Stimulated activated CD4-positive, alpha-beta T cell treated with anti-CD3 and anti-CD28 coated beads, Interleukin-15, amount 100 ng/mL, for 48 hours (primary cell): ENCODE measurements at regions not wholly inside any gene's neighbourhood (a gene's known extent, or its start where the extent isn't known, plus 50 kb on each side); places are given as distances from the start of the nearest gene placed in this dataset.
"Not testable (repeated sequence)": the region's sequence is repeated elsewhere in the genome, so short reads cannot be mapped to it uniquely, and the experiment has no call there.

ENCODE experiments used
- DNase-seq, 2 donors: peaks; one replicate each; pipeline ENCODE4 v3.0.0-alpha.2; 2020; ENCODE audit warnings: low read depth in 2 of 2

DNA sequence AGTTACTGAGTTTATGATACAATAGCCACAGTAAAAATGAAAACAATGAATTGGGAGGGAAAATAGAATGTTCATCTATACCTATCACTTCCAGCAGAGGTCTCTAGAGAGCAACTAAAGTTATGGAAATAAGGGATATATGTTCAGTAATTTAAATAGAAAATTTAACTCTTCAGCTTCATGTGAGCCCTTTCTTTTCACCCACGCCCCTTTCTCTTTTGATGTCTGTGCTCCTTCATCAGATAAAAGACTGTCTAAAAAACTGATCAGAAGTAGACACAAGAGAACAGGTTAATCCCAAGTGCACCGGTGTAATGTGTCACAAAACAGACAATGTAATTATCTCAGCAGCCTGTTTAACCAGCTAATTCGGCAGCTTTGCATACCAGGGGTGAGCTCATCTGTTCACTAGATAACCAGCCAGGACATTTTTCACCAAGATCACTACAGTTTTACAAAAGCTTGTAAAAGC, 238.5 kb upstream of the ERBB4 start:
- DNase-seq: no peak

DNA sequence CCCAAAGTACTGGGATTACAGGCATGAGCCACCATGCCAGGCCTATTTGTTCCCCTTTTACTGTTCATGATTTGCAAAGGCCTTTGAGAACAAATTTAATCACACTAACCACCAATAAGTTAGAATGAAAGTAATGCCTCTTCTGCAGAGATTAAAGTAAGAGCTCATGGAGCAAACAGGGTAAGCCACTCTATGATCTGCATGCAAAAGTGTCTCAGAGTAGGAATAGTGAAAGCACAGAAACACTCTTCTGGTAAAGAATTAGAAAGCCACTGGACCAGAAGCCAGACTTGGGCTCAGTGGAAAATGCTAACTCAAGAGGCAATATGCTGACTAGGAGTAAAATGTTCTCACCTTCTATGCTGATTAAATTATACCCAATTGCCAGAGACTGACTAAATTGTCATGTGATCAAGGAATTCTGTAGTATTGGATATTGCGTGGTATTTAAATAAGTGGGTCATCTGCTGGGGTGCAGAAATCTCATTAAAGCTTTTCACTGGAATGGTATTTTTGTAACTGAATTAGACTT, 235.3 kb upstream of the ERBB4 start:
- no peak for DNase-seq

DNA sequence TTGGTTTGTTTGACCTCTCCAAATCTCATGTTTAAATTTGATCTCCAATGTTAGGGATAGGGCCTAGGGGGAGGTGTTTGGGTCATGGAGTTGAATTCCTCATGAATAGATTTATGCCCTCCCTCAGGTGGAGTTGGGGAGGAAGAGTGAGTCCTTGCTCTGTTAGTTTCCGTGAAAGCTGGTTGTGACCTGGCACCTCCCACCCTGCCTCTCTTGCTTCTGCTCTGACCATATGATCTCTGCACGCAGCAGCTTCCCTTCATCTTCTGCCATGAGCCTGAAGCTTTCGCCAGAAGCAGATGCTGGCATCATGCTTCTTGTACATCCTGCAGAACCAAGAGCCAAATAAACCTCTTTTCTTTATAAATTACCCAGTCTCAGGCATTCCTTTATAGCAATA, 231.6 kb upstream of the ERBB4 start:
- no peak for DNase-seq

DNA sequence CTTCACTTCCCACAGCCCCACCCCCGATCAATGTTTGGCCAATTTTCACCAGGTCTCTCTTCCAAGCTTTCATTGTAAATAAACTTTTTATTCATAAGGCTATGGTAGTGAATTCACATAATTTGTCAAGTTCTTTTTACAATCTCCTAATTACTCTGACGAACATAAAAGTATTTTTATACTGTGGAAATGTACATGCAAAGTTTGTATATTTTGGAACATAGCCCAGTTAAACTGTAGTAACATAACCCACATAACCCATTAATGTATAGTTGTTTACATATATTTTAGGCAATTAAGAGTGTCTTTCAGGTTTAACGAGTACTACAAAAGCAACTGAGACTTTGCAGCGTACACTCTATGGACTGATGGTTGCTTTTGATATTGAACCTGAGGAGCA, 228.3 kb upstream of the ERBB4 start:
- DNase-seq: no peak

DNA sequence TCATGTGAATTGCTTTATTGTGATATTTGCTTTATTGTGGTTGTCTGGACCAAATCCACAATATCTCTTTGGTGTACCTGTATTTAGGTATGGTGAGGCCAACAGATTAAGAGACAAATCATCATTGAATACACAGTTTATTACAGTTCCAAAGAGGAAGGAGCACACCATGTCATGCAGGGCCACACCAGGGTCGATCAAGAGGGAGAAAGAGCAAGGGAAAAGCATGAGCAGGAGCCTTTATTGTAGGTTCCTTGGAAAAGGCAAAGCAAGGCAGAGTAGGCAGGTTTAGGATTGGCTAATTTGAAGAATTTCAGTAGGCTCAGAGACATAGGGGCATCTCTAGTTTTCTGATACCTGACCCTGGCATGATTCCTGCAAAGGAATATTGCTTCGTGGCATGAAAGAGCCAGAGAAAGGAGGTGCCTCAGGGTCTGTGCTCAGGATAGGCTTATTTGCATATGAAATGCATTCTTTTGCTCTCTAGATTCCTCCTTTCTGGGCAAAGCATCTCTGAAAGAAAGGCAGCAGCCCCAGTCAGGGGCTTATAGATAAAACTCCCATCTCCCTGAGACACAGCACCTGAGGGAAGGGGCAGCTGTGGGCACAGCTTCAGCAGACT, 214.2 kb upstream of the ERBB4 start:
- no peak for DNase-seq

DNA sequence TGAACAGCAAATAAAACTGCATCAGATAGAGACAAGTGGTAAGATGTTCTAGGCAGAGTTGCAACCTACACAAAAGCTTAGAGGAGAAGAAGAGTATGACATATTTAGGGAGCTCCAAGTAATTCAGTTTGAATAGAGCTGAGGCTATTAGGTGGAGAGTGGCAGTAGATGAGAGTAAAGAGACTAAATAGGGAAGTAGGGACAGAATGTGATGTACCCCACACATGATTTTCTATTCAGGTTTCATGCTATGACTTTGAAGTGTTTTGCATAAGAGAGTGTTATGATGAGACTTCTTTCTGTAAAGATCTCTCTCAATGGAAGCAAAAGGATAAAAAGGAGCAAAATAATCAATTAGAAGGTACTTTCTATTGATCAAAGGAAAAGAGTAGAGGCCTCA, 206.8 kb upstream of the ERBB4 start:
- no peak for DNase-seq

DNA sequence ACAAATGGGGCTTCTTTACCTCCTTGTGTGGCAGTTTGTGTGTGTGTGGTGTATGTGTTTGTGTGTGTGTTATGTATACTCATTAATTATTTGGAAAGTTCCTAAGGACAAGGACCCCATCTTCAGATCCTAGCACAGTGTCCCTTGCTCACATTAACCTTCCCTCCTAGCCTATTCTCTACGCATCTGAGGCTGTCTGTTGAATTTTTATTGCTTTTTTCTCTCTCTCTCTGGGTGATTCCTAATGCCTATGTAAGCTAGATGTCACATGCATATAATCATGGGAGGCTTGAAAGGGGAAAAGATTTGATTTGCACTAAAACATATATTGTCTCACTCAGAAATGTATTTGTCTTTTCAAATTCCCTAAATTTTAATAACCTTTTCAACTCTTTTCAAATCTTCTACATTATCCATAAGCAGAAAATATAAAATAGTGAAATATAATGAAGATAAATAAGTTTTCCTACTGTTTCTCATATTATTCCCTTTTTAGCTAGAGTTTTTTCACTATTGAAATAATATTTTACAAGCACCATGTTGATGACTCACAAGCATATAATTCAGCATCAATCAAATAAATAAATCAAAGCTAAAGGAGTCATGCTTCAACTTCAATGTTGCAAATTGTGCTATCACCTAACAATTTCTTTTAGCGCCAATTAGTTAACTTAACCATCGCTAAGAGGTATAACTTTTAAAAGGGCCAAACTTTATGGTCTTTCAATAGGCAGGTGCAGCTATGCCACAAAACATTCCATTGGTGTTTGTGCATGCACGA, 199.0 kb upstream of the ERBB4 start:
- no peak for DNase-seq

DNA sequence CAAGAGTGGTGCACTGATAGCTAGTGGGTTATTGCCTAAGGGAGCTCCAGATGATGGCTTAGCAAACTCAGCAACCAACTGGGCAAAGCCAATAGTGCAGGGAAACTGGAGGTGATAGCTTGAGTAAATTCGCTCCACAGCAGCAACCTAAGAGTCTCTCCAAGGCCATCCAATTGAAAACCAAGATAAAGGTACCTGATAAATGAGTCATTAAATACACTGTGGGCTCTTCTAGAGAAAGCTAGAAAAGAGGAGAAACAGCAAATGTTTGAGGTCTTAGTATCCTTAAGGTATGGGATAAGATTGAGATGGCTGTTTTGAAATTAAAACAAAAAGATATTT, 197.8 kb upstream of the ERBB4 start:
- DNase-seq: no peak

DNA sequence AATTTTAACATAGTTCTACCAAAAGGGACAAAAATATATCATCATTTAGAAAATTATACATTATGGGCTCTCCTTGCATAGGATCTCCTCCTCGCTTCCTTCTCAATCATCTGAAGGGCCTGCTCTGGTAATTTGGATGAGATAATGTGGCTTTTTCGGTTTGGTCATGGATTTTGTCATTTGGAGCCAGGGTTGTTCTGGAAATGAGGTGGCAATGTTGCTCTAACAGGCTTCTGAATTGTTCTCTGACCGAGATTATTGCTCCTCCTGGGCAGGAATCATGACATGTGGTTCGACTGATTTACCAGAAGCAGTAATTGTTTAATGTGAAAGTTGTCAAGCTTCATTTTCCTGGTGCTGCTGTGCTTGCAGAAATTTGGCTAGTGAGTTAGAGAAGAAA, 194.7 kb upstream of the ERBB4 start:
- no peak for DNase-seq

DNA sequence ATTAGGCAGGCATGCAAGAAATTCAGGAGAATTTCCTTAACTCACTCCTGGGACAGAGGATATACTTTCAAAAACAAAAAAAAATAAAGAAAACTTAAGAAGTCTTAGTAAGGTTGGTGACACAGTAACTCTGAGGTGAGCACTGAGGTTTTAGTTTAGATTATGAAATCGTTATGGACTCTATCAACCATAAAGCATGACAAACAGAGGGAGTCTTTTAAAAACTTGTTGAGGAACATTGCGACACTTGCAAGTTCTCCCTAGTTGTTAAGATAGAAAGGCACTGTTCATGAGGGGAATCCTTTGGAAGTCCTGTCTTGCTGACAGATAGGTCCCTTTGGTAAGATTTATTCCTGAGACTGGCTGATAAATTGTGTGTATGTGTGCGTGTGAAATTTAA, 194.3 kb upstream of the ERBB4 start:
- DNase-seq: no peak

DNA sequence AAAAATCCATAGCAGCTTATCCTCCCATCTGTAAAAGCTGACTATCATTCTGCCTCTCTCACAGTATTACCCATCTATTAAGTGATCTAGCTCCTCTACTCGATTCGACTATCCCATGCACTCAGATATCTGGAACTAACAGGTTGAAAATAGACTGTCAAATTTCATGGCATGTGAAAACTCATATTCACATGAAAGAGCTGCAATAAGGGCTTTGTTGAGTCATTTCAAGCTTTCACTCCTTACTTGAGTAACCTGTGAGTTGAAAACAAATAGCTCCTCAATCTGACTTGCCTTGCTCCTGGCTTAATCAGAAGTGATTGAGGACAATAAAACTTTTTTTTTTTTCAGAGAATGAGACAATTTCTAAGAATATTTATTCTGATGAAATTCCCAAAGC, 192.4 kb upstream of the ERBB4 start:
- DNase-seq: no peak

DNA sequence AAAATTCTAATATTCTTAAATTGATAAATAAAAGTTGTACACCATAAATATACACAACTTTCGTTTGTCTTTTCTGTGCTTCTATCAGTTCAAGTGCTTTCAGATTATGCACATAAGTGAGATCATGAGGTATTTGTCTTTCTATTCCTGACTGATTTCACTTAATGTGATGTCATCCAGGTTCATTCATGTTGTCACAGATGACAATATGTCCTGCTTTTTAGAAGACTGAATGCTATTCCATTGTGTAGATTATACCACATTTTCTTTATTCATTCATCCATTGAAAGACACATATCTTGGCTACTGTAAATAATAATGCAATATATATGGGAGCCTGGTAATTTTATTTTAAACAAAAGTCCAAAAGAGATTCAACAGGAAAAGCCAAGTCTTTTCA, 190.1 kb upstream of the ERBB4 start:
- no peak for DNase-seq

DNA sequence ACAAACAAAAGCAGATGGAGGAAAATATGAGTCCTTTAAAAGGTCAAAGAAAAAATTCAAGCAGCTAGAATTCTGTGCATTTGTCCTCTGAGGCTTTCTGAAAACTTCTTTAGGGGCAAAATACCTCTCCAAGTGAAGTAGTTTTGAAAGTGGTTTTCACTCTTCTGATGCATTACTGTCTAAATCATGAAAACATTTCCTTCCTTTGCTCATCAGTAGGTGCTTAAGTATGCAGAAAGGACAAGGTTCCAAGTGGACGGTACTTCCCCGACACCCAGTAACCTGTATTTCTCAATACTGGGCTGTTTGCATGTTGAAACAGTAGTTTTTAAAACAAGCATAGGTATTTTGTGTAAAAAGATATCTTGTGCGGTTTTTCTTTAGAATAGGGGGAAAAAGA, 189.1 kb upstream of the ERBB4 start:
- DNase-seq: no peak

DNA sequence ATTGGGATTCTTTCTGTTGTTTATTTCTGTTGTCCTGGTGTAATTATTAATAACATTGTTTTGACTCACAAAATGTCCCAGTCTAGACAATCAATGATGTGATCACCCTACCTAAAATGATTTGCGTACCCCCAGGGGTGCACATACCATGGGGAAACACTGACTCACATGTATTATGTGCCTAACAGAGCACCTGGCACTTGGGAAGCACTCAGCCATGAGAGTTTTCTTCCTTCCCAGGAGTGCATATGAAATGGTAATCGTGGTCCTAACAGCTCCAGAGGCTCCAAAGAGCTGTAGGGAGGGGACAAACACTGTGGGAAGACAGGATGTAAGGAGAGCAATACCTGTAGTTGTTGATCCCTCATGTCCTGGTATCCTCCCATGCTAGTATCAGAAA, 187.8 kb upstream of the ERBB4 start:
- no peak for DNase-seq

DNA sequence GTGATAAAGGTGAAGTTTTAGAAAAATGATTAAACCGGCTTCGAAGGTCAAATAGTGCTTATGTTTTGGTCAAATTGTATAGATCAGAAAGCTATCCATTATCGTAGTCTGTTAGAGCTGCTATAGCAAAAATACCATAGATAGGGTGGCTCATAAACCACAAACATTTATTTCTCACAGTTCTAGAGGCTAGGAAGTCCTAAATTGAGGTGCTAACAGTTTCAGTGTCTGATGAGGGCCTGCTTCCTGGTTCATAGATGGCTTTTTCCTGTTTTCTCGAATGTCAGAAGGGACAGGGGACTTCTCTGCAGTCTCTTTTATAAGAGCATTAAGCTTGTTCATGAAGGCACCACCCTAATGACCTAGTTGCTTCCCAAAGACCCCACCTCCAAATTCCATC, 186.6 kb upstream of the ERBB4 start:
- no peak for DNase-seq

DNA sequence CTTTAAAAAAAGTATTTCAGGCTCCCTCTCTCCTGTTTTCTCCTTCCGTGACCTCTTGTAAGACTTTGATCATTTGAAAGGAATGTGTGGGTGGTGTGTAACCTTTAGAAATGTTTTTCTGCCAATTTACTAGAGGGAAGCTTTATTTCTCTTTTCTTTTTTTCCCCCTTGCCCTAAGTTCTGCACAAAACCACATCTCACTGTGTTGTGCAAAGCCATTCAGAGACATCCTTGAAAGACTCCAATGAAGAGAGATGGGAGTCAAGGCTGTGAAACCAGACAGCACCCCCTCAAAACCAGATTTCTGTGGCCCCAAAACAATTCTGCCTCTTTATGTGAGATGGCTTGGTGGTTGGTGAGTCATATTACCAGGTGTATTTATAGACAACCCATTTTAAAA, 184.6 kb upstream of the ERBB4 start:
- DNase-seq: no peak

DNA sequence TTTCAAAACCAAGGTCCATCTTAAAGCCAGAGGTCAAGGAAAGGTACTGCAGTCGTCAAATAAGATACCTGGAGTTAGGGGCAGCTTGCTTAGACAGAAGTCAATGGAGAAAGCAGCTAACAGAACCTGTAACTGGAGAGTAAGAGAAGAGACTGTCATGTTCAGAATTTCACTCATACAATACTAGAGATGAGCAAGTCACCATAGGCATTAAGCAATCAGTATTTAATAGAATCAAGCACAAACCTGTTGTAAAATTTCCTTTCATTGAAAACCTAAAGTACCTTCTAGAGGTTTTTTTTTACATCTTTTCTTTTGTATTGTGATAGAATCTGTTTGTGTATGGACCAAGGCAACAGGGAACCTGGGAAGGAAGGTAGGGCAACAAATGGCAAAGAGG, 183.4 kb upstream of the ERBB4 start:
- DNase-seq: no peak

DNA sequence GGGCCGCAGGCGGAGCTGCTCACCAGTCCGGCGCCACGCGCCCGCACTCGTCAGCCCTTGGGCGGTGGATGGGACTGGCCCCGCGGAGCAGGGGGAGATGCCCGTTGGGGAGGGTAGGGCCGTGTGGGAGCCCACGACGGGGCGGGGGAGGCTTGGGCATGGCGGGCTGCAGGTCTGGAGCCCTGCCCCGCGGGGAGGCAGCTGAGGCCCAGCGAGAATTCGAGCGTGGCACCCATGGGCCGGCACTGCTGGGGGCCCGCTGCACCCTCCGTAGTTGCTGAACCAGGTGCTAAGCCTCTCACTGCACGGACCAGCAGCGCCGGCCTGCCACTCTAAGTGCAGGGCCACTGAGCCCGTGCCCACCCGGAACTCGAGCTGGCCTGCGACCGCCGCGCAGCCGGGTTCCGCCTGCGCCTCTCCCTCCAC, 182.4 kb upstream of the ERBB4 start:
- DNase-seq: no peak

DNA sequence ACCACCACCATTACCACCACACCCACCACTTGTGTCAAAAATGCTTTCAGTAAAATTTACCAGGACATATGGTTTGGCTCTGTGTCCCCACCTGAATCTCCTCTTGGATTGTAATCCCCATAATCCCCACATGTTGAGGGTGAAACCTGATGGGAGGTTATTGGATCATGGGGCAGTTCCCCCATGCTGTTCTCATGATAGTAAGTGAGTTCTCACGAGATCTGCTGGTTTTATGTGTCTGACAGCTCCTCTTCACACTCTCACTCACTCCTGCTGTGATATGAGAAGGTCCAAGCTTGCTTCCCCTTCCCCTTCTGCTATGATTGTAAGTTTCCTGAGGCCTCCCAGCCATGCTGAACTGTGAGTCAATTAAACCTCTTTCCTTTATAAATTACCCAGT, 176.8 kb upstream of the ERBB4 start:
- DNase-seq: not testable (repeated sequence)

DNA sequence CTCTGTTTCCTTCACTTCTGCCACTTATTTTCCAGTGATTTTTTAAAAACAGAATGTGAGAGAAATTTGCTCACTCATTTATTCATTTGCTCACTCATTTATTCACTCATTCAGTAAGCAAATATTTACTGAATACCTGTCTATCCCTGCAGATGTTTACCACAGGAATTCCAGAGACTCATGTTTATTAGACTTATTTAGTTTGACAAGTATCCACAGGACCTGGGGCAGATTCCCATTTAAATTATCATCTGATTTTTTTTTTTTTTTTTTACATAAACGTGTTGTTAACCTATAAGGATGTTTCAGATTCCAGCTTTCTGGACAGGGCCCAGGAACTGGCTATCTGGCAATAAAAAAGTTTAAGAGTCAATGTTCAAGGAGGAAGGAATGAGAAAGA, 175.1 kb upstream of the ERBB4 start:
- no peak for DNase-seq

DNA sequence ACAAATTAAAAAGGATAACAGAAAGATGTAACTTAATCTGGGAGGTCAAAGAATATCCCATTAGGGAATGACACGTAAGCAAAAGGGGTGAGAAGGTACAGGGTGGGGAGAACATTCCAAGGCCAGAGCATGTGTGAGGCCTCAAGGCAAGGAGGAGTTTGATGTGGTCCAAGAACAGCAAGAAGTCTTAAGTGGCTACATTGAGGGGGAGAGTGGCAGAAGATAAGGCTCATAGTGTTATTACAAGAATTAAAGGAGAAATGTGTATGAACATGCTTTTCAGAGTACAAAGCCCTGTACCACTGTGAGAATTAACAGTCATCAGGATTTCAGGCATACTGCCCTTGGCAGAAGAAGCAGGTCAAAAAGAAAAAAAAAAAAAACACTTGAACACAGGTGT, 174.4 kb upstream of the ERBB4 start:
- DNase-seq: no peak

DNA sequence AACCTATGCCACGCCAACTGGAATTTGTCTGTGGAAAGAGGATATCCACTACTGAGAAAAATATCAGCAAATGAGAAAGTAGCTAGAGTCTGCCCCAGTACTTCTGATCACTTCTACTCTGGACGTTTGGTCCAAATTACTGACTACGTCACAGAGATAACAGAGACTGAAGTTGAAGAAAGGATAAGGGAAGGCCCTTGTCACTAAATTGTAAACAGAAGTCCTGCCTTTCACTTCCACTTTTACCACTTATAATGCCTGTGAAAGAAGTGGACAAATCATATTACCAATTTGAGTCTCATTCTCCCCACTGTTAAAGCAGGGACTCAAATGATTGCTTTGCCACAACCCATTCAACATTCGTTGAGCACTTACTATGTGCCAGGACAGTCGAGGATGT, 173.9 kb upstream of the ERBB4 start:
- DNase-seq: no peak

DNA sequence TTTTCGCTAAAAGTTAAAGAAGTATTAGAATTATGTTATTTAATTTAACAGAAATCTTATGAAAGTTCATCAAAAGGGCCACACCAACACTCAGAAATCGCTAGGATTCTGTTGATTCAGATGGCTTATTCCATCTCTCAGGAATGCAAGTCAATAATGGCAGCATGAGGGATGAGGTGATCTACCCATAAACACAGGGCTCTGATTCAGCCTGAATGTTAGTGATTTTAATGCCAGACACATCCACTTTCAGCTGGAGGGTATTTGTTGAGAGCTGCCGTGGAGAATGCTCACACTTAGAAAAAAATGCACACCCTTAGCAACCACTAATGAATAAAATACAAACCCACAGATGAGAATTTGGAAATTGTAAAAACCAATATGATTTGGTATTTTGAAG, 173.3 kb upstream of the ERBB4 start:
- no peak for DNase-seq

DNA sequence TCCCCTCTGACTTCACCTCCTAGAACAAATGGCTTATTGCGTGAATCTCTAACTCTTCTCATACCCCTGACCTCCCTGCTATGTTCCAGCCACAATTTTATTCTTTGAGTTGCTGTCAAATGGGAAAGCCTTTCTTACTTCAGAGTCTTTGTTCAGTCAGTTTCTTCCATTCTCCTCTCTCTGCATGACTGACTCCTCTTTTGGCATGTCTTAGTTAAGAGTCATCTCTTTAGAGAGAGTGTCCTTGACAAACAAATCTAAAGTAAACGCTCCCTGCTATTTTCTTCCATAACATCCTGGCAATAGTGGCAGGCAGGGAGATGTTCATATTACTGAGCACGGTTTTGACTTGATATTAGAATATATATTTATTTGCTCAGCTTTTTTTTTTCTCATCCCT, 170.7 kb upstream of the ERBB4 start:
- DNase-seq: no peak
